22Rv1 (cell line): ENCODE measurements at regions not wholly inside any gene's neighbourhood (a gene's known extent, or its start where the extent isn't known, plus 50 kb on each side); places are given as distances from the start of the nearest gene placed in this dataset.

Experiments used
- H3K27ac ChIP-seq: fragments of 450-650 bp; 2 replicates; pipeline ENCODE4 v1.5.1; 2017
- CTCF ChIP-seq: fragments of 450-650 bp; IDR thresholded peaks from 2 replicates; pipeline ENCODE4 v1.5.1; 2017; ENCODE audit warnings: mild to moderate bottlenecking
- ZFX ChIP-seq: fragments of 450-650 bp; IDR thresholded peaks from 2 replicates; pipeline ENCODE4 v1.6.1; 2017; ENCODE audit warnings: antibody characterized with exemption, borderline replicate concordance

GRCh38 chr9:135338546-135338945 is 141.0 kb upstream of the PPP1R26 start:
- no peak overlapping the region for H3K27ac ChIP-seq
- TF ChIP-seq ZFX (no peak), CTCF (no peak)

GRCh38 chr9:135339378-135339973 is 140.1 kb upstream of the PPP1R26 start:
- H3K27ac ChIP-seq, result no peak overlapping the region
- TF ChIP-seq CTCF (no peak), ZFX (no peak)

GRCh38 chr9:135340143-135340655 is 139.4 kb upstream of the PPP1R26 start:
- H3K27ac ChIP-seq, result no peak overlapping the region
- no peak for TF ChIP-seq ZFX
- TF ChIP-seq CTCF, result no peak

- no peak overlapping the region for H3K27ac ChIP-seq
- TF ChIP-seq CTCF, result no peak
- TF ChIP-seq ZFX, result no peak
These were observed 138.7 kb upstream of the PPP1R26 start for GRCh38 chr9:135340726-135341475.

- no peak overlapping the region for H3K27ac ChIP-seq
- TF ChIP-seq CTCF (no peak), ZFX (no peak)
These were observed 137.9 kb upstream of the PPP1R26 start for GRCh38 chr9:135341612-135342169.

GRCh38 chr9:135342206-135343130 is 137.1 kb upstream of the PPP1R26 start:
- no peak for TF ChIP-seq CTCF
- no peak for TF ChIP-seq ZFX
- H3K27ac ChIP-seq, result no peak overlapping the region
